Psoas muscle (tissue), 7 donors: ENCODE measurements at regions not wholly inside any gene's neighbourhood (a gene's known extent, or its start where the extent isn't known, plus 50 kb on each side); places are given as distances from the start of the nearest gene placed in this dataset.

Source experiments
- ATAC-seq, 4 donors: fragments of 200-7000 bp; cut with Tn5 transposase; one replicate each; pipeline ENCODE4 v1.9.1; 2020; ENCODE audit warnings: moderate library complexity in 3 of 4, mild to moderate bottlenecking in 2 of 4
- DNase-seq, 2 donors: peaks; one replicate each; pipeline ENCODE4 v3.0.0-alpha.2; 2020
- H3K27ac ChIP-seq: fragments of 200-600 bp; one replicate; pipeline ENCODE4 v1.8.0; 2022
- H3K27me3 ChIP-seq, 3 donors: fragments of 200-600 bp in 1 of 3; one replicate each; pipeline versions ENCODE4 v1.6.1 to v1.8.0; 2013 to 2022; ENCODE audit warnings: low read length in 2 of 3, mild to moderate bottlenecking in 2 of 3, moderate library complexity in 1 of 3; ENCODE audit not compliant: insufficient read depth in 3 of 3
- H3K36me3 ChIP-seq, 2 donors: fragments of 200-600 bp in 1 of 2; one replicate each; pipeline versions ENCODE4 v1.6.1 to v1.8.0; 2013 to 2022; ENCODE audit warnings: low read depth in 1 of 2, mild to moderate bottlenecking in 1 of 2, moderate library complexity in 1 of 2; ENCODE audit not compliant: insufficient read depth in 1 of 2
- H3K4me1 ChIP-seq: fragments of 200-600 bp; one replicate; pipeline ENCODE4 v1.8.0; 2022
- H3K4me3 ChIP-seq: fragments of 200-600 bp; one replicate; pipeline ENCODE4 v1.8.0; 2022; ENCODE audit warnings: mild to moderate bottlenecking
- H3K9me3 ChIP-seq: fragments of 200-600 bp; one replicate; pipeline ENCODE4 v1.8.0; 2022
- WGBS, 3 donors: extraction: QIAGEN DNeasy Blood & Tissue Kit; methylation state at CpG; one replicate each; pipeline versions ENCODE4 v1.1.6 to v1.1.7; 2013; 5-methylcytosine and 5-hydroxymethylcytosine counted together
- intact Hi-C, 2 donors: fragments of 100-400 bp; cut with DNase I; formaldehyde crosslinking; loops; one replicate each; pipeline versions ENCODE4 v1.11.0 to v1.14.2; 2022
- TF ChIP-seq, protein P1 (sequence below): fragments of 200-600 bp; IDR thresholded peaks from one replicate; pipeline ENCODE4 v1.8.0; 2022; ENCODE audit warnings: antibody characterized with exemption
- donor health status: healthy with polysubstance abuse.
- donor health status: DM: no; HTN: no; CAD: no; lungs with moderate emphysema.
- donor health status: Bipolar disorder and iron deficiency.
- donor health status: healthy.
- donor health status: DM: yes; HTN: yes; CAD: no.
- donor health status: DM: no; HTN: no; CAD: no.
- donor health status: DM: yes; HTN: yes; CAD: no.

- ATAC-seq (no peak), DNase-seq (no peak)
- Histone ChIP-seq H3K27me3 (no peaks in the 10 kb centered on the region), H3K4me1 (no peaks in the 10 kb centered on the region), H3K27ac (no peak overlapping the region), H3K36me3 (no peaks in the 10 kb centered on the region), H3K9me3 (no peaks in the 10 kb centered on the region), H3K4me3 (no peak overlapping the region)
- WGBS, 3 donors = 58 to 62% (median 61%) methylated on average over 5 of the region's 5 CpGs
- TF ChIP-seq, protein P1, sequence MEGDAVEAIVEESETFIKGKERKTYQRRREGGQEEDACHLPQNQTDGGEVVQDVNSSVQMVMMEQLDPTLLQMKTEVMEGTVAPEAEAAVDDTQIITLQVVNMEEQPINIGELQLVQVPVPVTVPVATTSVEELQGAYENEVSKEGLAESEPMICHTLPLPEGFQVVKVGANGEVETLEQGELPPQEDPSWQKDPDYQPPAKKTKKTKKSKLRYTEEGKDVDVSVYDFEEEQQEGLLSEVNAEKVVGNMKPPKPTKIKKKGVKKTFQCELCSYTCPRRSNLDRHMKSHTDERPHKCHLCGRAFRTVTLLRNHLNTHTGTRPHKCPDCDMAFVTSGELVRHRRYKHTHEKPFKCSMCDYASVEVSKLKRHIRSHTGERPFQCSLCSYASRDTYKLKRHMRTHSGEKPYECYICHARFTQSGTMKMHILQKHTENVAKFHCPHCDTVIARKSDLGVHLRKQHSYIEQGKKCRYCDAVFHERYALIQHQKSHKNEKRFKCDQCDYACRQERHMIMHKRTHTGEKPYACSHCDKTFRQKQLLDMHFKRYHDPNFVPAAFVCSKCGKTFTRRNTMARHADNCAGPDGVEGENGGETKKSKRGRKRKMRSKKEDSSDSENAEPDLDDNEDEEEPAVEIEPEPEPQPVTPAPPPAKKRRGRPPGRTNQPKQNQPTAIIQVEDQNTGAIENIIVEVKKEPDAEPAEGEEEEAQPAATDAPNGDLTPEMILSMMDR = no peak
- intact Hi-C loops = no loop called here
Measured at GRCh38 chr4:81789741-81790399, 318.2 kb upstream of the RASGEF1B start.

GRCh38 chr4:81789158-81789557 lies 317.5 kb upstream of the RASGEF1B start:
- H3K27ac ChIP-seq = no peak overlapping the region
- TF ChIP-seq, protein P1 = no peak
- no peak for DNase-seq
- H3K9me3 ChIP-seq = no peaks in the 10 kb centered on the region
- no peak for ATAC-seq
- H3K27me3 ChIP-seq = no peaks in the 10 kb centered on the region
- intact Hi-C loops = no loop called here
- no peaks in the 10 kb centered on the region for H3K36me3 ChIP-seq
- no peaks in the 10 kb centered on the region for H3K4me1 ChIP-seq
- no peak overlapping the region for H3K4me3 ChIP-seq

DNA sequence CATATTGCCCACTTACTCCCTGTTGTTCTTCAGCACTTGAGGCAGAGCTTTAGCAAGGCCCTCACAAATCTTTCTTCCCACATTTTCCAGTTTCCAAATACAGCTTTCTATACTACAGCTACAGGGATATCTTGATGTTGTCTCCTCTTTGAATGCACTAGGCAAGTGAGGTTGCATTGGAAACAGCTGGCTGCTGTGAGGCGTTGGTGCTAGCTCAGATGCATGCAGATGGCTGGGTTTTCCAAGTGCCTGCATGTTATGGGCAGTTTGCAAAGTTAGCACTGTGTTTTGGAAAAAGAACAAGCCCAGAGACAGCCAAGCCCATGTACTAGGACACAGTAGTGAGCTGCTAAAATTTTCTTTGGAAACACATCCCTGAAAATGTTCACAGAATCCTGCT lies 315.1 kb upstream of the RASGEF1B start:
- Histone ChIP-seq H3K36me3 (no peaks in the 10 kb centered on the region), H3K27me3 (no peaks in the 10 kb centered on the region), H3K4me1 (no peaks in the 10 kb centered on the region), H3K27ac (no peak overlapping the region), H3K9me3 (no peaks in the 10 kb centered on the region), H3K4me3 (no peak overlapping the region)
- DNase-seq (no peak), ATAC-seq (no peak)
- TF ChIP-seq, protein P1 = no peak
- 46 to 66% (median 47%) methylated on average over 1 of the region's 1 CpG for WGBS, 3 donors
- intact Hi-C loops = no loop called here

DNA sequence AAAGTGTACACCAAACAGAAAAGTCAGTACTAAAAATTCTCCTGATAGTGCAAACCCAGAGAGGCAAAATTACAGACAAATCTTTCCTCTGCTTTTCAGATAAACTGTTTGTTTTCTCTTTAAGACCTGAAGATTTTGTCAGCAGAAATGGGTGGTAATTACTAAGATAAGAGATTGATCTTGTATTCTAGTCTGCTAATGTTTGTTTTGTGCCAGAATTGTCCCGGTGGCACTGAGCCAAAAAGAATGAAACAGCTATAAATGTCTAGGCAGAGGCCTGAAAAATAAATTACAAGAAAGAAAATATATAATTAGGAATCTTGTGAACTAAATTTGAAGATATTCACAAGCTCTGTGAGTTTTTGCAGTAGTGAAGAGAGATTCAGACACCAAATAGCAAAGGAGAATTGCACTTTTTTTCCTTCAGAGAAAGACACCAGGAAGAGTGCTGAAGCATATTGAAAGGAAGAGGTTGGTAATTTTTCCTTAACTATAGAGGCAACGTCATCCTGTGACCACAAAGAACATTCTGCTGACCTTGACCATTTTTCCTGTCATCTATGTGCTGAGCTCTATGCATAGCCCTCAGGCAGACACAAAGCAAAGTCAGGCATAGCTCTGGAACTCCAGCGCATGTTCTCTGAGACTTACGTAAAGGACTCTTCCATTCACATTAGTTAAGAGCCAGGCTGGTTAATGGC lies 314.5 kb upstream of the RASGEF1B start:
- H3K9me3 ChIP-seq = no peaks in the 10 kb centered on the region
- no peaks in the 10 kb centered on the region for H3K36me3 ChIP-seq
- TF ChIP-seq, protein P1 = no peak
- ATAC-seq (no peak), DNase-seq (no peak)
- intact Hi-C loops = no loop called here
- H3K27ac ChIP-seq = no peak overlapping the region
- 32 to 56% (median 33%) methylated on average over 4 of the region's 4 CpGs for WGBS, 3 donors
- H3K4me3 ChIP-seq = no peak overlapping the region
- no peaks in the 10 kb centered on the region for H3K4me1 ChIP-seq
- no peaks in the 10 kb centered on the region for H3K27me3 ChIP-seq
